ENCODE measurements at regions not wholly inside any gene's neighbourhood (a gene's known extent, or its start where the extent isn't known, plus 50 kb on each side); places are given as distances from the start of the nearest gene placed in this dataset.

- no peak overlapping the region for H3K4me2 ChIP-seq (ENCODE audit: low read depth, low read length)
- no peak overlapping the region for H2AFZ ChIP-seq (ENCODE audit: low read length)
- no peak overlapping the region for H3K27ac ChIP-seq (ENCODE audit: low read length)
- H3K9me2 ChIP-seq (replicated peaks; ENCODE audit: insufficient read depth, low read length) = no peaks in the 10 kb centered on the region
- H4K20me1 ChIP-seq (ENCODE audit: insufficient read depth, low read length) = no peaks in the 10 kb centered on the region
- no peaks in the 10 kb centered on the region for H3K79me2 ChIP-seq (ENCODE audit: low read length)
- H3F3A ChIP-seq (ENCODE audit: insufficient read depth, low read length) = no peaks in the 10 kb centered on the region
- H3K4me1 ChIP-seq (ENCODE audit: low read length) = no peaks in the 10 kb centered on the region
- TF ChIP-seq EZH2phosphoT487 (IDR thresholded peaks at IDR 0.05; ENCODE audit: low read length) = no peak
- TF ChIP-seq CTCF (IDR thresholded peaks at IDR 0.05; ENCODE audit: low read length) = no peak
- no peak for TF ChIP-seq EZH2 (optimal IDR thresholded peaks at IDR 0.05; ENCODE audit: low read depth, low read length)
- DNase-seq = no peak
- no peaks in the 10 kb centered on the region for H3K27me3 ChIP-seq (replicated peaks; ENCODE audit: insufficient read depth, low read length)
- H3K36me3 ChIP-seq (replicated peaks; ENCODE audit: insufficient read depth, low read length) = no peaks in the 10 kb centered on the region
- no peak overlapping the region for H3K4me3 ChIP-seq (ENCODE audit: low read length)
- H3K9me3 ChIP-seq (replicated peaks; ENCODE audit: insufficient read depth, low read length) = no peaks in the 10 kb centered on the region
- H3K9ac ChIP-seq (ENCODE audit: low read length) = no peak overlapping the region
These were observed 208.0 kb downstream of the TBXT start for GRCh38 chr6:165959627-165960026.

DNA sequence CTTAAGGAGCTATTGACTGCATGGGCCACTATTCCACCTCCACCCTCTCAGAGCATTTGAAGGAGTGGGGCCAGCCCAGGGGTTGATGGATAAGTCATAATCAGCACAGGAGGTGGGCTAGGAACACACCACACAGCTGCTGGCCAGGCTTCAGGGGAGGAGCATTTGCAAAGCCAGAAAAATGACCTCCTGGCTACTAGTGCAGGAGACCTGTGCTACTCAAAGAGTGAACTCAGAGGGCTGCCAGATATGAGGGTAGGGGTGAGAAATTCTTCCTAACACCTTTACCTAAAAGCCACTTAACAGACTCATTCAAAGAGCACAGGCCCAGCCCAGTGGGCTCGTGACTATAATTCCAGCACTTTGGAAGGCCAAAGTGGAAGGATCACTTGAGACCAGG, 210.8 kb downstream of the TBXT start:
- Histone ChIP-seq H3K4me1 (ENCODE audit: low read length) (no peaks in the 10 kb centered on the region), H3K9me3 (replicated peaks; ENCODE audit: insufficient read depth, low read length) (no peaks in the 10 kb centered on the region), H3K9me2 (replicated peaks; ENCODE audit: insufficient read depth, low read length) (no peaks in the 10 kb centered on the region), H3K27ac (ENCODE audit: low read length) (no peak overlapping the region), H2AFZ (ENCODE audit: low read length) (no peak overlapping the region), H3K4me3 (ENCODE audit: low read length) (no peak overlapping the region), H3F3A (ENCODE audit: insufficient read depth, low read length) (no peaks in the 10 kb centered on the region), H3K27me3 (replicated peaks; ENCODE audit: insufficient read depth, low read length) (no peaks in the 10 kb centered on the region), H3K79me2 (ENCODE audit: low read length) (no peaks in the 10 kb centered on the region), H3K4me2 (ENCODE audit: low read depth, low read length) (no peak overlapping the region), H3K9ac (ENCODE audit: low read length) (no peak overlapping the region), H3K36me3 (replicated peaks; ENCODE audit: insufficient read depth, low read length) (no peaks in the 10 kb centered on the region), H4K20me1 (ENCODE audit: insufficient read depth, low read length) (no peaks in the 10 kb centered on the region)
- no peak for DNase-seq
- TF ChIP-seq CTCF (IDR thresholded peaks at IDR 0.05; ENCODE audit: low read length) = no peak
- TF ChIP-seq EZH2 (optimal IDR thresholded peaks at IDR 0.05; ENCODE audit: low read depth, low read length) = no peak
- TF ChIP-seq EZH2phosphoT487 (IDR thresholded peaks at IDR 0.05; ENCODE audit: low read length) = no peak

DNA sequence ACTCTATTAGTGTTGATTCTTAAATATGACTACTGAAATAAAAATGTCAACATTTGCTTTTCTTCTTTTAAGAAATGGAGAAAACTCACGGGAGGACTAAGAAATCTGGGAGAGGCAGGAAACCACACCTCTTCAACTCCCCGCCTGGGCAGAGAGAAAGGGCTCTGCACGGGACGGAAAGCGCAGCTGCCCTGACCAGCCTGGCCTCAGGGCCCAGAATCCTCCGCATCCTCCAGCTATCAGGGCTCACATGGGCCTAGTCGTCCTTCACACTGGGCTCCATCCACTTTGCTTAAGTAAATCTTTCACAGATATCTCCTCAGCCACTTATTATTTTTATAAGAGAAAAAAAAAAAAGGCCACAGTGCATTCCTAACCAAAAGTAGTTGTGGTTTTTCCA, 215.1 kb downstream of the TBXT start:
- no peak for DNase-seq
- no peaks in the 10 kb centered on the region for H4K20me1 ChIP-seq (ENCODE audit: insufficient read depth, low read length)
- H3K4me2 ChIP-seq (ENCODE audit: low read depth, low read length) = no peak overlapping the region
- H3K36me3 ChIP-seq (replicated peaks; ENCODE audit: insufficient read depth, low read length) = no peaks in the 10 kb centered on the region
- no peaks in the 10 kb centered on the region for H3K4me1 ChIP-seq (ENCODE audit: low read length)
- no peaks in the 10 kb centered on the region for H3F3A ChIP-seq (ENCODE audit: insufficient read depth, low read length)
- TF ChIP-seq CTCF (IDR thresholded peaks at IDR 0.05; ENCODE audit: low read length) (no peak), EZH2phosphoT487 (IDR thresholded peaks at IDR 0.05; ENCODE audit: low read length) (no peak), EZH2 (optimal IDR thresholded peaks at IDR 0.05; ENCODE audit: low read depth, low read length) (no peak)
- no peaks in the 10 kb centered on the region for H3K9me3 ChIP-seq (replicated peaks; ENCODE audit: insufficient read depth, low read length)
- H3K4me3 ChIP-seq (ENCODE audit: low read length) = no peak overlapping the region
- H3K9me2 ChIP-seq (replicated peaks; ENCODE audit: insufficient read depth, low read length) = no peaks in the 10 kb centered on the region
- no peak overlapping the region for H3K27ac ChIP-seq (ENCODE audit: low read length)
- H3K9ac ChIP-seq (ENCODE audit: low read length) = no peak overlapping the region
- H3K79me2 ChIP-seq (ENCODE audit: low read length) = no peaks in the 10 kb centered on the region
- H3K27me3 ChIP-seq (replicated peaks; ENCODE audit: insufficient read depth, low read length) = no peaks in the 10 kb centered on the region
- no peak overlapping the region for H2AFZ ChIP-seq (ENCODE audit: low read length)

All from MM.1S (cell line).